Dermis microvascular lymphatic vessel endothelial cell (primary cell): ENCODE measurements at regions not wholly inside any gene's neighbourhood (a gene's known extent, or its start where the extent isn't known, plus 50 kb on each side); places are given as distances from the start of the nearest gene placed in this dataset.
"Not testable (repeated sequence)": the region's sequence is repeated elsewhere in the genome, so short reads cannot be mapped to it uniquely, and the experiment has no call there.

Experiments used
- DNase-seq, 2 donors: peaks; one replicate each; pipeline versions ENCODE4 v3.0.0 to v3.0.0-alpha.2; 2010; ENCODE audit warnings: low read depth in 2 of 2

- DNase-seq: no peak
Measured at GRCh38 chr17:5951912-5952311, 118.3 kb upstream of the WSCD1 start.

GRCh38 chr17:5952518-5952917, 117.7 kb upstream of the WSCD1 start:
- no peak for DNase-seq

GRCh38 chr17:5955764-5956163, 114.4 kb upstream of the WSCD1 start:
- DNase-seq: no peak

GRCh38 chr17:5958850-5959249, 111.3 kb upstream of the WSCD1 start:
- DNase-seq: no peak

- DNase-seq: no peak
Measured at GRCh38 chr17:5962371-5962770, 107.8 kb upstream of the WSCD1 start.

GRCh38 chr17:5971969-5972368, 98.2 kb upstream of the WSCD1 start:
- DNase-seq: no peak

- DNase-seq: no peak
Measured at GRCh38 chr17:5973410-5973809, 96.8 kb upstream of the WSCD1 start.

GRCh38 chr17:5975661-5976060, 94.5 kb upstream of the WSCD1 start:
- no peak for DNase-seq

GRCh38 chr17:5976251-5976650, 93.9 kb upstream of the WSCD1 start:
- DNase-seq: no peak

- DNase-seq: no peak
Measured at GRCh38 chr17:5978496-5978895, 91.7 kb upstream of the WSCD1 start.

GRCh38 chr17:5980941-5981340, 89.2 kb upstream of the WSCD1 start:
- no peak for DNase-seq

GRCh38 chr17:5986644-5987043, 83.5 kb upstream of the WSCD1 start:
- no peak for DNase-seq

- DNase-seq: no peak
Measured at GRCh38 chr17:6000426-6000825, 69.8 kb upstream of the WSCD1 start.

GRCh38 chr17:6003221-6003620, 67.0 kb upstream of the WSCD1 start:
- DNase-seq: not testable (repeated sequence)

GRCh38 chr17:6005939-6006338, 64.2 kb upstream of the WSCD1 start:
- no peak for DNase-seq

- DNase-seq: no peak
Measured at GRCh38 chr17:6011206-6011605, 59.0 kb upstream of the WSCD1 start.

GRCh38 chr17:6018788-6019187, 51.4 kb upstream of the WSCD1 start:
- DNase-seq: no peak

- no peak for DNase-seq
Measured at GRCh38 chr17:6019959-6020358, 50.2 kb upstream of the WSCD1 start.

- no peak for DNase-seq
Measured at GRCh38 chr17:6020376-6021010, 49.7 kb upstream of the WSCD1 start.
